ENCODE measurements at regions not wholly inside any gene's neighbourhood (a gene's known extent, or its start where the extent isn't known, plus 50 kb on each side); places are given as distances from the start of the nearest gene placed in this dataset.
"Not testable (repeated sequence)": the region's sequence is repeated elsewhere in the genome, so short reads cannot be mapped to it uniquely, and the experiment has no call there.

DNA sequence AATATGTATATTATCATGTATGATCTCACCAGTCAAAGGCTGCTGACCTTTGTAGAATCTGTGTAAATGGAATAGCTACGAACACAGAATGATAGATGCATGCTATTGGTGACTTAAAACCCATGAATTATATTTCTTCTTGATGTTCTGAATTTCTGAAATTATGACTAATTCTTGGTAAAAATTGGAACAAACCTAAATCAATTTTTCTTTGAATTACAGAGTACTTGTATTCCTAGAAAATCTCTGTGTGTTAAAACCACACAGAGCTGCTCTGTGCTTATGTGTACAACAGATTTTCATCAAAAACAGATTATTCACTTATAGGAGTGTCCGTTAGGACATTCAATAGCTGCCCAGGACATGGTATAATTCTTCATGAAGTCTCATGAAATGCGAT, 108.3 kb upstream of the MDFIC start:
- Mint-ChIP-seq H3K27me3 (ENCODE audit: unreplicated experiment) (no peaks in the 10 kb centered on the region), H3K36me3 (ENCODE audit: unreplicated experiment) (no peaks in the 10 kb centered on the region), H3K4me1 (ENCODE audit: unreplicated experiment) (peaks cover under 1% of the 10 kb centered on the region), H3K9me3 (ENCODE audit: unreplicated experiment) (no peaks in the 10 kb centered on the region), H3K27ac (ENCODE audit: unreplicated experiment) (no peak overlapping the region), H3K4me3 (ENCODE audit: unreplicated experiment) (no peak overlapping the region)
- DNase-seq (ENCODE audit: extremely low spot score, unreplicated experiment): no peak
- TF ChIP-seq, protein P1, sequence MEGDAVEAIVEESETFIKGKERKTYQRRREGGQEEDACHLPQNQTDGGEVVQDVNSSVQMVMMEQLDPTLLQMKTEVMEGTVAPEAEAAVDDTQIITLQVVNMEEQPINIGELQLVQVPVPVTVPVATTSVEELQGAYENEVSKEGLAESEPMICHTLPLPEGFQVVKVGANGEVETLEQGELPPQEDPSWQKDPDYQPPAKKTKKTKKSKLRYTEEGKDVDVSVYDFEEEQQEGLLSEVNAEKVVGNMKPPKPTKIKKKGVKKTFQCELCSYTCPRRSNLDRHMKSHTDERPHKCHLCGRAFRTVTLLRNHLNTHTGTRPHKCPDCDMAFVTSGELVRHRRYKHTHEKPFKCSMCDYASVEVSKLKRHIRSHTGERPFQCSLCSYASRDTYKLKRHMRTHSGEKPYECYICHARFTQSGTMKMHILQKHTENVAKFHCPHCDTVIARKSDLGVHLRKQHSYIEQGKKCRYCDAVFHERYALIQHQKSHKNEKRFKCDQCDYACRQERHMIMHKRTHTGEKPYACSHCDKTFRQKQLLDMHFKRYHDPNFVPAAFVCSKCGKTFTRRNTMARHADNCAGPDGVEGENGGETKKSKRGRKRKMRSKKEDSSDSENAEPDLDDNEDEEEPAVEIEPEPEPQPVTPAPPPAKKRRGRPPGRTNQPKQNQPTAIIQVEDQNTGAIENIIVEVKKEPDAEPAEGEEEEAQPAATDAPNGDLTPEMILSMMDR (IDR thresholded peaks at IDR 0.05): no peak

DNA sequence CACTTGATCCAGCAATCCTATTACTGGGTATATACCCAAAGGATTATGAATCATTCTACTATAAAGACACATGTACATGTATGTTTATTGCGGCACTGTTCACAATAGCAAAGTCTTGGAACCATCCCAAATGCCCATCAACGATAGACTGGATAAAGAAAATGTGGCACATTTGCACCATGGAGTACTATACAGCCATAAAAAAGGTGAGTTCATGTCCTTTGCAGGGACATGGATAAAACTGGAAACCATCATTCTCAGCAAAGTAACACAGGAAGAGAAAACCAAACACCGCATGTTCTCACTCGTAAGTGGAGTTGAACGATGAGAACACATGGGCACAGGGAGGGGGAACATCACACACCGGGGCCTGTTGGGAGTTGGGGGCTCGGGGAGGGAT, 104.9 kb upstream of the MDFIC start:
- not testable (repeated sequence) for H3K27ac Mint-ChIP-seq (ENCODE audit: unreplicated experiment); DNase-seq (ENCODE audit: extremely low spot score, unreplicated experiment); H3K27me3 Mint-ChIP-seq (ENCODE audit: unreplicated experiment); H3K9me3 Mint-ChIP-seq (ENCODE audit: unreplicated experiment); H3K4me3 Mint-ChIP-seq (ENCODE audit: unreplicated experiment); H3K36me3 Mint-ChIP-seq (ENCODE audit: unreplicated experiment)
- H3K4me1 Mint-ChIP-seq (ENCODE audit: unreplicated experiment): peaks cover 27% of the 10 kb centered on the region

DNA sequence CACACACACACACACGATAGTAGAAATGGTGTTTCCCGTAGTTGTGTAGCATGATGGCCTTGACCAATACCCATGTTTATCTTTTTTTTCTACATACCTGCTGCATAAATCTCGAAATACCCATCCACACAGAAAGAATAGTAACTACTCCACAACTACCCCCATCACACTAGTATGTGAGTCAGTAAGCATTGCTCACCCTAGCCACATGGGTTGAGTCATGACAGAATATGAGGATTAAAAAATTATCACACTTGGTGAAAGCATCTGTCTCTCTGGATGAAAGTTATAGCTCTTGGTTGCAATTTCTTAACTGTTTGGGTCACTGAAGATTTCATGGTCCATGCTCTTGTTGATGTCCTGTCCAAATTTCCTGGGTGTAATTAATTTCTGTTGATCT, 103.4 kb upstream of the MDFIC start:
- Mint-ChIP-seq H3K27ac (ENCODE audit: unreplicated experiment) (no peak overlapping the region), H3K27me3 (ENCODE audit: unreplicated experiment) (no peaks in the 10 kb centered on the region), H3K4me1 (ENCODE audit: unreplicated experiment) (peaks cover 28% of the 10 kb centered on the region), H3K4me3 (ENCODE audit: unreplicated experiment) (no peak overlapping the region), H3K9me3 (ENCODE audit: unreplicated experiment) (no peaks in the 10 kb centered on the region), H3K36me3 (ENCODE audit: unreplicated experiment) (no peaks in the 10 kb centered on the region)
- no peak for DNase-seq (ENCODE audit: extremely low spot score, unreplicated experiment)
- TF ChIP-seq, protein P1 (IDR thresholded peaks at IDR 0.05): no peak

DNA sequence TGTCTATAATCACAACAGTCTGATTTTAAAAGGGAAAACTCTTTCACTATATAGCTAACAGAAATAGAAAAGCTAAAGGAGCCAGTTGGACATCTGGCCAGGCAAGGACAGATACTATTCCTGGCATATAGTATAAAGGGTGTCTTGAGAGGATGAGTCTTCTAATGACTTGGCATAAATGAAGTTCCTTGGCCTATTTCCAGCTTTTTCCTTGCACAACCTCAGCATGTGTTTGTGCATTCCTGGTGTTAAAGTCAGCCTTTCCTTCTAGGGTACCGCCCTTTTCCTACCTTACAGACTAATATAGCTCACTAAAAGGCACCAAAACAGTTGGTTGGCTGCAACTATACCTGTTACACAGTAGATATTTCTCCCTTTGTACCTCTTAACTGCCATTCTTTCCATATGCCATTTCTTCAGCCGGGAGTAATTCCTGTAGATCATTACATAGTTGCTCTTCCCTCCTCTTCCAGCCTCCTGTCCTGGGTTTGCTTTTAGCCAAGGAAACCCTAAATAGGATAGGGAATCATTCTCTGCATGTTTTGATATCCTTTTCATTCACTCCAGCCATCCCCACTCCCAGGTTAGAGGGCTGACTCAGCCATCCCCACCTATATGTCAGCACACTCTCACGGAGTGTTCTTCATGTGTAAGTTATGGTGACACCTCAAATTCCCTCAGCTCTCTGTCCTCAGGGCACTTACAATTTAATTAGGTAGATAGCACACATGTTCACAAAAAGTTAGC, 102.1 kb upstream of the MDFIC start:
- Mint-ChIP-seq H3K9me3 (ENCODE audit: unreplicated experiment) (no peaks in the 10 kb centered on the region), H3K36me3 (ENCODE audit: unreplicated experiment) (no peaks in the 10 kb centered on the region), H3K27ac (ENCODE audit: unreplicated experiment) (peak overlapping the region; percentile 62), H3K4me3 (ENCODE audit: unreplicated experiment) (no peak overlapping the region), H3K27me3 (ENCODE audit: unreplicated experiment) (no peaks in the 10 kb centered on the region), H3K4me1 (ENCODE audit: unreplicated experiment) (peaks cover 28% of the 10 kb centered on the region)
- no peak for DNase-seq (ENCODE audit: extremely low spot score, unreplicated experiment)
- TF ChIP-seq, protein P1 (IDR thresholded peaks at IDR 0.05): no peak

DNA sequence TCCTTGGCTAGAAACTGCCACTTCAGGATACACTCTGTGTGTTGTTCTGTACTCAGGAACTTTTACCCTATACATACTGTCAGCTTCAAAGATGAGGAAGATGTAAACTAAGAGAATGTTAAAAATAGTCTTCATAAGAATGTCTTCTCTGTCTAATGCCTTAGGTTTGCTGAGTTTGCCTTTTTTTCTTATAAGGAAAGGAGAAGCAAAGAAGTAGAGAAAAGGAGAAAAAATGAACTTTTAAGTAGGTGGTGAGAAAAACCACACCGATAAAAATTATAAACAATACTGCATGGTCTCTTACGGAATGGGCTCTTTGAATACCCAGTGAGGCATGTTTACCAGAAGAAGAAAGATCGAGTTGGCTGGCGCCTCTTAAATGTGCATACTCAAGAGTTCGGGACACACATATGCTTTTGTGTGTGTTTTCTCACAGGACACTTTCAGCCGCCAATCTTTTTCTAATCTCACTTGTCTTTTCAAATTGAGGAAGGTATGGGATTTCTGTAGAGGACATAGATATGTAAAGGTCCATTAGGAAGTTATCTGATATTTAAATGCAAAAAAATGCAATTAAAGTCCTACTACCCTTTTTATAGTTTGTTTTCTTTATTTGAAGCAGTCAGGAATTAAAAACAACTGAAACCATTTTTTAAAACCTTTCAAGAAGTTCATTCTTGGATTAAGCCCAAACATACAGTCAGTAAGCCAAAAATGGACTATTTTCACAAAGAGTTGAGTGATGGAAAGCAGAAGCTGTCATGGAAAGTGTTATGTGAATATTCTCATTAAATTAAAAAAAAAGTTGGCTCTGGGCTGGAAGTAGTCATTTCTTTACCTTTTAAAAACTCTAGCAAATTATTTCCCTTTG, 100.6 kb upstream of the MDFIC start:
- no peak for DNase-seq (ENCODE audit: extremely low spot score, unreplicated experiment)
- peaks cover 4% of the 10 kb centered on the region for H3K36me3 Mint-ChIP-seq (ENCODE audit: unreplicated experiment)
- no peak overlapping the region for H3K4me3 Mint-ChIP-seq (ENCODE audit: unreplicated experiment)
- peaks cover 28% of the 10 kb centered on the region for H3K4me1 Mint-ChIP-seq (ENCODE audit: unreplicated experiment)
- H3K9me3 Mint-ChIP-seq (ENCODE audit: unreplicated experiment): peaks cover 5% of the 10 kb centered on the region
- TF ChIP-seq, protein P1 (IDR thresholded peaks at IDR 0.05): no peak
- no peaks in the 10 kb centered on the region for H3K27me3 Mint-ChIP-seq (ENCODE audit: unreplicated experiment)
- peak overlapping the region; percentile 50 for H3K27ac Mint-ChIP-seq (ENCODE audit: unreplicated experiment)
